H9 (cell line): ENCODE measurements at regions not wholly inside any gene's neighbourhood (a gene's known extent, or its start where the extent isn't known, plus 50 kb on each side); places are given as distances from the start of the nearest gene placed in this dataset.

Source experiments
- DNase-seq: peaks from one replicate; pipeline ENCODE4 v3.0.0-alpha.2; 2017
- H2AFZ ChIP-seq: one replicate; pipeline ENCODE4 v1.6.1; 2013; ENCODE audit warnings: mild to moderate bottlenecking, low read length, control low read depth, moderate library complexity
- H2AK5ac ChIP-seq: 2 replicates; pipeline ENCODE4 v1.6.1; 2013; ENCODE audit warnings: low read length, control low read depth, mixed read lengths; ENCODE audit not compliant: insufficient read length
- H2BK120ac ChIP-seq: one replicate; pipeline ENCODE4 v1.6.1; 2013; ENCODE audit warnings: low read depth, mild to moderate bottlenecking, low read length, control low read depth, inconsistent platforms; ENCODE audit not compliant: poor library complexity, severe bottlenecking
- H2BK12ac ChIP-seq: 2 replicates; pipeline ENCODE4 v1.6.1; 2013; ENCODE audit warnings: low read length, control low read depth, mixed read lengths, low read depth; ENCODE audit not compliant: insufficient read length
- H2BK15ac ChIP-seq: 2 replicates; pipeline ENCODE4 v1.6.1; 2013; ENCODE audit warnings: low read depth, low read length, control low read depth
- H2BK20ac ChIP-seq: one replicate; pipeline ENCODE4 v1.6.1; 2013; ENCODE audit warnings: low read depth, mild to moderate bottlenecking, low read length, control low read depth, inconsistent platforms; ENCODE audit not compliant: poor library complexity, severe bottlenecking
- H2BK5ac ChIP-seq: 2 replicates; pipeline ENCODE4 v1.6.1; 2013; ENCODE audit warnings: low read length, control low read depth, mixed read lengths; ENCODE audit not compliant: insufficient read length
- H3K14ac ChIP-seq: 2 replicates; pipeline ENCODE4 v1.6.1; 2013; ENCODE audit warnings: low read length, control low read depth; ENCODE audit not compliant: insufficient read depth
- H3K18ac ChIP-seq: 2 replicates; pipeline ENCODE4 v1.6.1; 2013; ENCODE audit warnings: low read depth, mild to moderate bottlenecking, mixed read lengths, low read length, control low read depth; ENCODE audit not compliant: insufficient read length
- H3K23ac ChIP-seq: 2 replicates; pipeline ENCODE4 v1.6.1; 2013; ENCODE audit warnings: low read length, control low read depth, mixed read lengths, low read depth; ENCODE audit not compliant: insufficient read length
- H3K23me2 ChIP-seq: 2 replicates; pipeline ENCODE4 v1.6.1; 2013; ENCODE audit warnings: low read depth, mild to moderate bottlenecking, mixed read lengths, low read length, control low read depth; ENCODE audit not compliant: insufficient read length, poor library complexity, severe bottlenecking
- H3K27ac ChIP-seq: 2 replicates; pipeline ENCODE4 v1.5.1; 2013; ENCODE audit warnings: low read length, control low read depth, mixed read lengths, low read depth; ENCODE audit not compliant: insufficient read length
- H3K27me3 ChIP-seq: 2 replicates; pipeline ENCODE4 v1.6.1; 2013; ENCODE audit warnings: low read length, control low read depth, inconsistent platforms; ENCODE audit not compliant: insufficient read depth
- H3K4ac ChIP-seq: 2 replicates; pipeline ENCODE4 v1.6.1; 2013; ENCODE audit warnings: low read depth, mild to moderate bottlenecking, control low read depth, inconsistent platforms, low read length, moderate library complexity
- H3K4me1 ChIP-seq: 2 replicates; pipeline ENCODE4 v1.6.1; 2013; ENCODE audit warnings: low read length, control low read depth, inconsistent platforms; ENCODE audit not compliant: insufficient read depth
- H3K4me2 ChIP-seq: 2 replicates; pipeline ENCODE4 v1.6.1; 2013; ENCODE audit warnings: low read length, control low read depth, mixed read lengths; ENCODE audit not compliant: insufficient read length, insufficient read depth
- H3K56ac ChIP-seq: 2 replicates; pipeline ENCODE4 v1.6.1; 2013; ENCODE audit warnings: low read depth, mild to moderate bottlenecking, mixed read lengths, low read length, control low read depth; ENCODE audit not compliant: insufficient read length
- H3K79me1 ChIP-seq: 2 replicates; pipeline ENCODE4 v1.6.1; 2013; ENCODE audit warnings: low read depth, mild to moderate bottlenecking, moderate library complexity, low read length, control low read depth, inconsistent platforms; ENCODE audit not compliant: insufficient read depth, poor library complexity, severe bottlenecking
- H3K79me2 ChIP-seq: 2 replicates; pipeline ENCODE4 v1.6.1; 2013; ENCODE audit warnings: low read length, control low read depth, inconsistent platforms; ENCODE audit not compliant: insufficient read depth
- H3K9ac ChIP-seq: 2 replicates; pipeline ENCODE4 v1.6.1; 2013; ENCODE audit warnings: low read length, control low read depth, mixed read lengths; ENCODE audit not compliant: insufficient read length; ENCODE audit errors: extremely low read depth
- H3K9me3 ChIP-seq: one replicate; pipeline ENCODE4 v1.6.1; 2013; ENCODE audit warnings: low read depth, low read length, inconsistent platforms; ENCODE audit not compliant: control insufficient read depth
- H3T11ph ChIP-seq: one replicate; pipeline ENCODE4 v1.6.1; 2013; ENCODE audit warnings: mild to moderate bottlenecking, low read length, control low read depth, inconsistent platforms
- H4K20me1 ChIP-seq: one replicate; pipeline ENCODE4 v1.6.1; 2013; ENCODE audit not compliant: control insufficient read depth, insufficient read length, insufficient read depth
- H4K5ac ChIP-seq: 2 replicates; pipeline ENCODE4 v1.6.1; 2013; ENCODE audit warnings: low read depth, mild to moderate bottlenecking, mixed read lengths, low read length, control low read depth; ENCODE audit not compliant: insufficient read length
- H4K8ac ChIP-seq: replicated peaks from 2 replicates; pipeline ENCODE4 v1.6.1; 2013; ENCODE audit warnings: low read length, control low read depth, mixed read lengths, low read depth; ENCODE audit not compliant: insufficient read length
- H4K91ac ChIP-seq: 2 replicates; pipeline ENCODE4 v1.6.1; 2013; ENCODE audit warnings: low read depth, mild to moderate bottlenecking, moderate library complexity, mixed read lengths, low read length, control low read depth; ENCODE audit not compliant: insufficient read length
- H3K27ac Mint-ChIP-seq, 3 experiments: 2 replicates in 2 of 3; 3 replicates in 1 of 3; pipeline ENCODE4 v1.8.0; 2020 to 2021; ENCODE audit warnings: mixed read lengths in 3 of 3, mild to moderate bottlenecking in 1 of 3, moderate library complexity in 1 of 3
- H3K27me3 Mint-ChIP-seq: 2 replicates; pipeline ENCODE4 v1.8.0; 2021; ENCODE audit warnings: low read depth, mild to moderate bottlenecking, moderate library complexity, mixed read lengths
- H3K36me3 Mint-ChIP-seq, 3 experiments: 2 replicates in 2 of 3; 3 replicates in 1 of 3; pipeline ENCODE4 v1.8.0; 2020 to 2021; ENCODE audit warnings: low read depth in 3 of 3, mixed read lengths in 3 of 3; ENCODE audit not compliant: insufficient read depth in 1 of 3
- H3K4me1 Mint-ChIP-seq, 2 experiments: 2 replicates each; pipeline ENCODE4 v1.8.0; 2020; ENCODE audit warnings: mixed read lengths in 2 of 2
- H3K4me3 Mint-ChIP-seq, 2 experiments: 2 replicates in 1 of 2; 3 replicates in 1 of 2; pipeline ENCODE4 v1.8.0; 2020 to 2021; ENCODE audit warnings: mild to moderate bottlenecking in 2 of 2, mixed read lengths in 2 of 2, moderate library complexity in 1 of 2
- H3K9me3 Mint-ChIP-seq, 2 experiments: 2 replicates in 1 of 2; 3 replicates in 1 of 2; pipeline ENCODE4 v1.8.0; 2020; ENCODE audit warnings: mild to moderate bottlenecking in 2 of 2, mixed read lengths in 2 of 2, moderate library complexity in 1 of 2
- WGBS: extraction: QIAGEN DNeasy Blood & Tissue Kit; methylation state at CpG from one replicate; pipeline ENCODE4 v1.1.7; 2013; ENCODE audit warnings: missing lambda C conversion rate, low lambda C conversion rate, mixed read lengths; ENCODE audit not compliant: insufficient read length; ENCODE audit errors: extremely low coverage; 5-methylcytosine and 5-hydroxymethylcytosine counted together
- TF ChIP-seq, protein P1 (sequence below): fragments of 200-600 bp; sonication (generic); conservative IDR thresholded peaks from 3 replicates; pipeline ENCODE4 v1.8.0; 2021; ENCODE audit warnings: antibody characterized with exemption, mild to moderate bottlenecking

DNA sequence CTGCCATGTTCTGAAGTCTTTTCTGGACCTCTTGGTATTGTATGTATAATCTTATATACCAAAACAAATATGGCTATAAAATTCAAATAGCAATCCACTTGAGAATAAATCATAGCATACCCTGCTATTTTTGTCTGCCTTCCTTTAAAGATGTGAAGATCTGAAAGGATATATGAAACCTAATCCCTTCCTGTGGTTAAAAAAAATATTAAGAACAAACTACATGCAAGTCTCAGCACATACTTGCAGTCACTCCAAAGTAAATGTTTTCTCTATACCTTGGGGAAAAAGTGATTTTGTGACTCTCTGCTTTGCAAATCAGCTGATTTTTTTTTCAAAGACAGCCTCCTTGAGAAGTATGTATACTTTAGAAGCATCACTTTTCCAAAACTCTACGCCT, 322.9 kb downstream of the ANKRD50 start:
- H3K23ac ChIP-seq: no peak overlapping the region
- H3K27me3 ChIP-seq: no peaks in the 10 kb centered on the region
- no peak overlapping the region for H2BK12ac ChIP-seq
- TF ChIP-seq, protein P1, sequence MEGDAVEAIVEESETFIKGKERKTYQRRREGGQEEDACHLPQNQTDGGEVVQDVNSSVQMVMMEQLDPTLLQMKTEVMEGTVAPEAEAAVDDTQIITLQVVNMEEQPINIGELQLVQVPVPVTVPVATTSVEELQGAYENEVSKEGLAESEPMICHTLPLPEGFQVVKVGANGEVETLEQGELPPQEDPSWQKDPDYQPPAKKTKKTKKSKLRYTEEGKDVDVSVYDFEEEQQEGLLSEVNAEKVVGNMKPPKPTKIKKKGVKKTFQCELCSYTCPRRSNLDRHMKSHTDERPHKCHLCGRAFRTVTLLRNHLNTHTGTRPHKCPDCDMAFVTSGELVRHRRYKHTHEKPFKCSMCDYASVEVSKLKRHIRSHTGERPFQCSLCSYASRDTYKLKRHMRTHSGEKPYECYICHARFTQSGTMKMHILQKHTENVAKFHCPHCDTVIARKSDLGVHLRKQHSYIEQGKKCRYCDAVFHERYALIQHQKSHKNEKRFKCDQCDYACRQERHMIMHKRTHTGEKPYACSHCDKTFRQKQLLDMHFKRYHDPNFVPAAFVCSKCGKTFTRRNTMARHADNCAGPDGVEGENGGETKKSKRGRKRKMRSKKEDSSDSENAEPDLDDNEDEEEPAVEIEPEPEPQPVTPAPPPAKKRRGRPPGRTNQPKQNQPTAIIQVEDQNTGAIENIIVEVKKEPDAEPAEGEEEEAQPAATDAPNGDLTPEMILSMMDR: no peak
- H4K8ac ChIP-seq: no peak overlapping the region
- no peak overlapping the region for H2AK5ac ChIP-seq
- no peaks in the 10 kb centered on the region for H3K9me3 ChIP-seq
- no peak overlapping the region for H3K14ac ChIP-seq
- H3K18ac ChIP-seq: no peak overlapping the region
- no peak overlapping the region for H2AFZ ChIP-seq
- H2BK120ac ChIP-seq: no peak overlapping the region
- H2BK15ac ChIP-seq: no peak overlapping the region
- no peak overlapping the region for H4K91ac ChIP-seq
- Mint-ChIP-seq H3K27ac (no peak overlapping the region), H3K36me3 (no peaks in the 10 kb centered on the region), H3K4me1 (no peaks in the 10 kb centered on the region), H3K27me3 (no peaks in the 10 kb centered on the region), H3K4me3 (no peak overlapping the region), H3K9me3 (no peaks in the 10 kb centered on the region; a peak in 1 of 5 replicates)
- H3K79me1 ChIP-seq: no peaks in the 10 kb centered on the region
- no peak overlapping the region for H3T11ph ChIP-seq
- no peaks in the 10 kb centered on the region for H3K79me2 ChIP-seq
- no peak overlapping the region for H3K4me2 ChIP-seq
- H2BK20ac ChIP-seq: no peak overlapping the region
- no peaks in the 10 kb centered on the region for H3K23me2 ChIP-seq
- H4K5ac ChIP-seq: no peak overlapping the region
- H2BK5ac ChIP-seq: no peak overlapping the region
- no peaks in the 10 kb centered on the region for H4K20me1 ChIP-seq
- no peaks in the 10 kb centered on the region for H3K4me1 ChIP-seq
- no peak overlapping the region for H3K56ac ChIP-seq
- WGBS: no CpG with 5 or more reads among the region's 1 CpG
- no peak overlapping the region for H3K4ac ChIP-seq
- H3K9ac ChIP-seq: no peak overlapping the region
- no peak overlapping the region for H3K27ac ChIP-seq
- DNase-seq: no peak
